ENCODE measurements at regions not wholly inside any gene's neighbourhood (a gene's known extent, or its start where the extent isn't known, plus 50 kb on each side); places are given as distances from the start of the nearest gene placed in this dataset.

GRCh38 chr3:67297715-67298475 is 299.8 kb downstream of the KBTBD8 start:
- ChIA-PET CTCF (no interaction called here), POLR2A (ENCODE audit: unreplicated experiment) (no interaction called here)
- Histone ChIP-seq H3K9me3 (ENCODE audit: low read length) (no peaks in the 10 kb centered on the region), H3K9me2 (replicated peaks; ENCODE audit: low read length) (no peaks in the 10 kb centered on the region), H3K36me3 (ENCODE audit: low read depth, low read length) (no peaks in the 10 kb centered on the region), H3F3A (ENCODE audit: low read length, unreplicated experiment) (no peaks in the 10 kb centered on the region), H3K79me2 (ENCODE audit: low read length) (no peaks in the 10 kb centered on the region), H3K27ac (ENCODE audit: low read length) (no peak overlapping the region), H2AFZ (ENCODE audit: low read length) (no peak overlapping the region), H3K4me2 (ENCODE audit: low read length) (no peak overlapping the region), H4K20me1 (ENCODE audit: low read length) (no peaks in the 10 kb centered on the region), H3K9ac (ENCODE audit: low read length) (no peak overlapping the region), H3K4me1 (ENCODE audit: insufficient read depth, low read length) (no peaks in the 10 kb centered on the region), H3K27me3 (ENCODE audit: low read length) (no peaks in the 10 kb centered on the region), H3K4me3 (ENCODE audit: low read length) (no peak overlapping the region)
- no TSS peak for BruUV-seq (replicated peaks)
- no peak for TF ChIP-seq EZH2phosphoT487 (IDR thresholded peaks at IDR 0.05; ENCODE audit: borderline replicate concordance, low read length)
- TF ChIP-seq CTCF (conservative IDR thresholded peaks at IDR 0.05; ENCODE audit: low read depth, low read length): no peak
- TF ChIP-seq EZH2 (IDR thresholded peaks at IDR 0.05; ENCODE audit: low read length, unreplicated experiment): no peak
- DNase-seq (no peak), ATAC-seq (no peak)
- intact Hi-C loops (cut with micrococcal nuclease): no loop called here

- no peaks in the 10 kb centered on the region for H3K9me3 ChIP-seq (ENCODE audit: low read length)
- BruUV-seq (replicated peaks): no TSS peak
- no peak for DNase-seq
- H3K27me3 ChIP-seq (ENCODE audit: low read length): no peaks in the 10 kb centered on the region
- ATAC-seq: no peak
- no peak overlapping the region for H3K27ac ChIP-seq (ENCODE audit: low read length)
- H3F3A ChIP-seq (ENCODE audit: low read length, unreplicated experiment): no peaks in the 10 kb centered on the region
- no peak overlapping the region for H3K9ac ChIP-seq (ENCODE audit: low read length)
- ChIA-PET CTCF (no interaction called here), POLR2A (ENCODE audit: unreplicated experiment) (no interaction called here)
- no peaks in the 10 kb centered on the region for H3K9me2 ChIP-seq (replicated peaks; ENCODE audit: low read length)
- no peak overlapping the region for H2AFZ ChIP-seq (ENCODE audit: low read length)
- H3K4me3 ChIP-seq (ENCODE audit: low read length): no peak overlapping the region
- H3K36me3 ChIP-seq (ENCODE audit: low read depth, low read length): no peaks in the 10 kb centered on the region
- TF ChIP-seq EZH2 (IDR thresholded peaks at IDR 0.05; ENCODE audit: low read length, unreplicated experiment) (no peak), CTCF (conservative IDR thresholded peaks at IDR 0.05; ENCODE audit: low read depth, low read length) (no peak), EZH2phosphoT487 (IDR thresholded peaks at IDR 0.05; ENCODE audit: borderline replicate concordance, low read length) (no peak)
- H4K20me1 ChIP-seq (ENCODE audit: low read length): no peaks in the 10 kb centered on the region
- intact Hi-C loops (cut with micrococcal nuclease): no loop called here
- no peaks in the 10 kb centered on the region for H3K4me1 ChIP-seq (ENCODE audit: insufficient read depth, low read length)
- no peak overlapping the region for H3K4me2 ChIP-seq (ENCODE audit: low read length)
- no peaks in the 10 kb centered on the region for H3K79me2 ChIP-seq (ENCODE audit: low read length)
Measured at GRCh38 chr3:67301556-67301955, 303.4 kb downstream of the KBTBD8 start.

- Histone ChIP-seq H3K36me3 (ENCODE audit: low read depth, low read length) (no peaks in the 10 kb centered on the region), H3K4me1 (ENCODE audit: insufficient read depth, low read length) (no peaks in the 10 kb centered on the region), H3F3A (ENCODE audit: low read length, unreplicated experiment) (no peaks in the 10 kb centered on the region), H3K4me3 (ENCODE audit: low read length) (no peak overlapping the region), H3K27me3 (ENCODE audit: low read length) (no peaks in the 10 kb centered on the region), H3K79me2 (ENCODE audit: low read length) (no peaks in the 10 kb centered on the region), H2AFZ (ENCODE audit: low read length) (no peak overlapping the region), H3K27ac (ENCODE audit: low read length) (no peak overlapping the region), H3K9me2 (replicated peaks; ENCODE audit: low read length) (no peaks in the 10 kb centered on the region), H4K20me1 (ENCODE audit: low read length) (no peaks in the 10 kb centered on the region), H3K9me3 (ENCODE audit: low read length) (no peaks in the 10 kb centered on the region), H3K4me2 (ENCODE audit: low read length) (no peak overlapping the region), H3K9ac (ENCODE audit: low read length) (no peak overlapping the region)
- no peak for ATAC-seq
- DNase-seq: no peak
- ChIA-PET POLR2A (ENCODE audit: unreplicated experiment) (no interaction called here), CTCF (no interaction called here)
- TF ChIP-seq EZH2phosphoT487 (IDR thresholded peaks at IDR 0.05; ENCODE audit: borderline replicate concordance, low read length) (no peak), EZH2 (IDR thresholded peaks at IDR 0.05; ENCODE audit: low read length, unreplicated experiment) (no peak), CTCF (conservative IDR thresholded peaks at IDR 0.05; ENCODE audit: low read depth, low read length) (no peak)
- intact Hi-C loops (cut with micrococcal nuclease): no loop called here
- no TSS peak for BruUV-seq (replicated peaks)
Measured at GRCh38 chr3:67302489-67302888, 304.4 kb downstream of the KBTBD8 start.

All from PC-3 (cell line).